ENCODE measurements at regions not wholly inside any gene's neighbourhood (a gene's known extent, or its start where the extent isn't known, plus 50 kb on each side); places are given as distances from the start of the nearest gene placed in this dataset.

- TF ChIP-seq CTCF (IDR thresholded peaks at IDR 0.05 in 2 of 3, conservative IDR thresholded peaks at IDR 0.05 in 1 of 3; ENCODE audit: control insufficient read depth in 2 of 3, extremely low read depth in 1 of 3, insufficient read depth in 1 of 3, low read depth in 3 of 3, low read length in 3 of 3) (no peak), ZNF217 (IDR thresholded peaks at IDR 0.05) (no peak), POLR2AphosphoS5 (IDR thresholded peaks at IDR 0.05; ENCODE audit: low read length) (no peak), ESRRA (IDR thresholded peaks at IDR 0.05; ENCODE audit: low read length) (no peak)
Observed at GRCh38 chr1:216910081-216910840, 187.0 kb upstream of the ESRRG start.

Data from GM12878 (cell line).